Kidney glomerular epithelial cell (primary cell): ENCODE measurements at regions not wholly inside any gene's neighbourhood (a gene's known extent, or its start where the extent isn't known, plus 50 kb on each side); places are given as distances from the start of the nearest gene placed in this dataset.

Source experiments
- DNase-seq: peaks from one replicate; lab custom pipeline; 2025; lab: John Stamatoyannopoulos, UW

- DNase-seq = no peak
Measured at GRCh38 chr6:9942131-9942530, 472.7 kb downstream of the TFAP2A start.

- no peak for DNase-seq
Measured at GRCh38 chr6:9938801-9939200, 476.1 kb downstream of the TFAP2A start.

GRCh38 chr6:9937031-9937763, 477.7 kb downstream of the TFAP2A start:
- no peak for DNase-seq

- DNase-seq = no peak
Measured at GRCh38 chr6:9936551-9936950, 478.3 kb downstream of the TFAP2A start.

GRCh38 chr6:9933677-9934076, 481.2 kb downstream of the TFAP2A start:
- no peak for DNase-seq

GRCh38 chr6:9927275-9927674, 487.6 kb downstream of the TFAP2A start:
- no peak for DNase-seq

GRCh38 chr6:9924971-9925370, 489.9 kb downstream of the TFAP2A start:
- no peak for DNase-seq

- no peak for DNase-seq
Measured at GRCh38 chr6:9921366-9921765, 493.5 kb downstream of the TFAP2A start.

- DNase-seq = peak; percentile 22
Measured at GRCh38 chr6:9914951-9915350, 499.9 kb downstream of the TFAP2A start.

GRCh38 chr6:9901376-9901775, 513.5 kb downstream of the TFAP2A start:
- no peak for DNase-seq

GRCh38 chr6:9896806-9897205, 518.1 kb downstream of the TFAP2A start:
- no peak for DNase-seq

- DNase-seq = no peak
Measured at GRCh38 chr6:9890893-9891292, 524.0 kb downstream of the TFAP2A start.

- no peak for DNase-seq
Measured at GRCh38 chr6:9890469-9890868, 524.4 kb downstream of the TFAP2A start.

- DNase-seq = no peak
Measured at GRCh38 chr6:9878535-9878934, 536.3 kb downstream of the TFAP2A start.

- no peak for DNase-seq
Measured at GRCh38 chr6:9875605-9876353, 539.1 kb downstream of the TFAP2A start.

- no peak for DNase-seq
Measured at GRCh38 chr6:9862603-9863167, 552.2 kb downstream of the TFAP2A start.

- DNase-seq = peak; percentile 55
Measured at GRCh38 chr6:9851541-9852380, 563.1 kb downstream of the TFAP2A start.

GRCh38 chr6:9851006-9851405, 563.9 kb downstream of the TFAP2A start:
- DNase-seq = no peak

- no peak for DNase-seq
Measured at GRCh38 chr6:9848094-9848493, 566.8 kb downstream of the TFAP2A start.

GRCh38 chr6:9841886-9842725, 572.8 kb downstream of the TFAP2A start:
- no peak for DNase-seq

GRCh38 chr6:9834233-9834632, 580.6 kb downstream of the TFAP2A start:
- DNase-seq = no peak
